22Rv1 (cell line): ENCODE measurements at regions not wholly inside any gene's neighbourhood (a gene's known extent, or its start where the extent isn't known, plus 50 kb on each side); places are given as distances from the start of the nearest gene placed in this dataset.

Source experiments
- CTCF ChIP-seq: fragments of 450-650 bp; IDR thresholded peaks from 2 replicates; pipeline ENCODE4 v1.5.1; 2017; ENCODE audit warnings: mild to moderate bottlenecking
- ZFX ChIP-seq: fragments of 450-650 bp; IDR thresholded peaks from 2 replicates; pipeline ENCODE4 v1.6.1; 2017; ENCODE audit warnings: antibody characterized with exemption, borderline replicate concordance

DNA sequence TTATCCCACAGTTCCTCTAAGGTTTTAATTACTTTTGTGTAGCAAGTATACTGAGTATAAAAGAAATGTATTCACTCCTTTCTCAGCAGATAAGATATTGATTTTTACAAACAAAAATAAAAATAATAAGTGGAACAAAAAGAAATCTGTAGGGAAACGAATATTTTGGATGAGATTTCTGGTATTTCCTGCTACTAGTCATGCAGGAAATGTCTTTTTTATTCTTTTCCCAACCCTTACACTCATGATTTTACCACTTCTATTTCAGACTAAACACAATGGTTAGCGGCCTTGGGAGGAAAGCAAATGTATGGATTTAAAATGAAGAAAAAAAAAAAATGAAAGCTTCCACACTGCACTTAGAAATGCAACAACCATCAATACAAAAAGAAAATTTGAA, 580.5 kb upstream of the MARCKS start:
- TF ChIP-seq CTCF (no peak), ZFX (no peak)
